NT2/D1 (cell line): ENCODE measurements at regions not wholly inside any gene's neighbourhood (a gene's known extent, or its start where the extent isn't known, plus 50 kb on each side); places are given as distances from the start of the nearest gene placed in this dataset.

Source experiments
- SUZ12 ChIP-seq: IDR thresholded peaks from 2 replicates; pipeline ENCODE4 v1.6.1; 2011; ENCODE audit not compliant: insufficient read length, insufficient read depth; ENCODE audit errors: extremely low read depth
- YY1 ChIP-seq: IDR thresholded peaks from 2 replicates; pipeline ENCODE4 v1.6.1; 2011; ENCODE audit not compliant: insufficient read length, insufficient read depth
- ZNF274 ChIP-seq: IDR thresholded peaks from 2 replicates; pipeline ENCODE4 v1.6.1; 2011; ENCODE audit warnings: mild to moderate bottlenecking, low read depth, low read length

DNA sequence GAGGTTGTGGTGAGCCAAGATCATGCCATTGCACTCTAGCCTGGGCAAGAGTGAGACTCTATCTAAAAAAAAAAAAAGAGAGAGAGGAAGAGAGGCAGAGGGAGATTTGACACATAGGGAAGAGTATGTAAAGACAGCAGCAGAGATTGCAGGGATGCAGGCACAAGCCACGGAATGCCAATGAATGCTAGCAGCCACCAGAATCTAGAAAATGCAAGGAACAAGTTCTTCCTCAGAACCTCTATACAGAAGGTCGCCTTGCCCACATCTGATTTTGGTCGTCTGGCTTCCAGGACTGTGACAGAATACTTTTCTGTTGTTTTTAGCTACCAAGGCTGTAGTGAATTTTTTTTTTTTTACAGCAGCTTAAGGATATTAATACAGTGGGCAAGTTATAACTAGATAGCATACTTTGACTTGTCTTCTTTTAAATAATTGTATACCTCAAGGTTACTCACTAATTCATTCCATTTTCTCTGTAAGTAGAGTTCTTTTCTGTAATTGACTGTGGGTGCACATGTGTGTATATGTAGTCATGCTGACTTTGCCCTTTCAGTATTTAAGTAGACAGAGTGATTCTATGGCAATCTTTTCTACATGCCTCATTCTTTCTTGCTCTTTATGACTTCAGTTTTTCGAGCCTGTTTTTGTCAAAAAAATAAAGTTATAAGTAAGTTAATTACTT, 402.2 kb downstream of the GJA1 start:
- TF ChIP-seq SUZ12 (no peak), YY1 (no peak), ZNF274 (no peak)
